Epithelial cell of prostate (primary cell): ENCODE measurements at regions not wholly inside any gene's neighbourhood (a gene's known extent, or its start where the extent isn't known, plus 50 kb on each side); places are given as distances from the start of the nearest gene placed in this dataset.
"Not testable (repeated sequence)": the region's sequence is repeated elsewhere in the genome, so short reads cannot be mapped to it uniquely, and the experiment has no call there.

Experiments
- DNase-seq: peaks from one replicate; pipeline ENCODE4 v3.0.0-alpha.2; 2011; ENCODE audit warnings: low read depth, low spot score
- H3K27ac ChIP-seq: fragments of 450-650 bp; 2 replicates; pipeline ENCODE4 v1.5.1; 2017; ENCODE audit warnings: mild to moderate bottlenecking

DNA sequence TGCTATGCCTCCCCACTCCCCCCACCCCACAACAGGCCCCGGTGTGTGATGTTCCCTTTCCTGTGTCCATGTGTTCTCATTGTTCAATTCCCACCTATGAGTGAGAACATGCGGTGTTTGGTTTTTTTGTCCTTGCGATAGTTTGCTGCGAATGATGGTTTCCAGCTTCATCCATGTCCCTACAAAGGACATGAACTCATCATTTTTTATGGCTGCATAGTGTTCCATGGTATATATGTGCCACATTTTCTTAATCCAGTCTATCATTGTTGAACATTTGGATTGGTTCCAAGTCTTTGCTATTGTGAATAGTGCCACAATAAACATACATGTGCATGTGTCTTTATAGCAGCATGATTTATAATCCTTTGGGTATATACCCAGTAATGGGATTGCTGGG is 55.3 kb upstream of the GARIN1A start:
- not testable (repeated sequence) for DNase-seq, H3K27ac ChIP-seq
